ENCODE measurements at regions not wholly inside any gene's neighbourhood (a gene's known extent, or its start where the extent isn't known, plus 50 kb on each side); places are given as distances from the start of the nearest gene placed in this dataset.

DNA sequence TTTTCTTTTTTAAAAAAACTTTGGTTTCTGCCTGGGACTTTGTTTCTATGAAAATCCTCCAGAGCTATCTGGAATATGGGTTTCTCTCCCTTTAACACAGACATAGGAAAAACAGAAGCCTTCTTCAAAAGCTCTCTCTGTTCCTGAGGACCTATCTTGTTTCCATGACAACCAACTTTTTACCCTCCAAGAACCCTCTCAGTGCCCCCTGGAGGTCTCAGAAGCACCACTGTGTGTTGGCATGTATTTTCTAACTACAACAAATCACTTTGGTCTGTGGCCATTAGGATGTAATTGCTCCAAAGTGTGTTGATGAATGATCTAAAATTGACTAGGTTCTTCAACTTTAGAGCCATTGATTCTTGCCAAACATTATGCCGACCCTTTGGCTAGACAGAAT, 1331.6 kb downstream of the ADGRL3 start:
- peaks cover 0 to 1% of the 10 kb centered on the region in 2 donors for H3K9me3 ChIP-seq (ENCODE audit: control insufficient read depth in 2 of 2, insufficient read depth in 1 of 2, low read length in 1 of 2)
- DNase-seq (ENCODE audit: low read depth in 6 of 9, low spot score in 9 of 9), result no peak
- 97% methylated on average over 1 of the region's 1 CpG for WGBS
- no peak overlapping the region for H3K4me3 ChIP-seq (ENCODE audit: low read length in 2 of 2)
- no peak overlapping the region for H3K27ac ChIP-seq (ENCODE audit: low read depth in 1 of 2, low read length in 1 of 2)
- no peaks in the 10 kb centered on the region for H3K36me3 ChIP-seq (ENCODE audit: control insufficient read depth in 2 of 2, insufficient read depth in 2 of 2, low read length in 1 of 2)
- H3K4me1 ChIP-seq (ENCODE audit: control insufficient read depth in 2 of 2, insufficient read depth in 2 of 2, low read length in 2 of 2), result no peaks in the 10 kb centered on the region
- no peaks in the 10 kb centered on the region for H3K27me3 ChIP-seq (ENCODE audit: control insufficient read depth in 2 of 2, insufficient read depth in 1 of 2, low read length in 1 of 2)

- H3K4me3 ChIP-seq (ENCODE audit: low read length in 2 of 2), result no peak overlapping the region
- no peak overlapping the region for H3K27ac ChIP-seq (ENCODE audit: low read depth in 1 of 2, low read length in 1 of 2)
- no peaks in the 10 kb centered on the region for H3K4me1 ChIP-seq (ENCODE audit: control insufficient read depth in 2 of 2, insufficient read depth in 2 of 2, low read length in 2 of 2)
- no peaks in the 10 kb centered on the region for H3K27me3 ChIP-seq (ENCODE audit: control insufficient read depth in 2 of 2, insufficient read depth in 1 of 2, low read length in 1 of 2)
- H3K36me3 ChIP-seq (ENCODE audit: control insufficient read depth in 2 of 2, insufficient read depth in 2 of 2, low read length in 1 of 2), result no peaks in the 10 kb centered on the region
- H3K9me3 ChIP-seq (ENCODE audit: control insufficient read depth in 2 of 2, insufficient read depth in 1 of 2, low read length in 1 of 2), result peaks cover 0 to 6% of the 10 kb centered on the region in 2 donors
- WGBS, result 64% methylated on average over 1 of the region's 1 CpG
- DNase-seq (ENCODE audit: low read depth in 6 of 9, low spot score in 9 of 9), result no peak
These were observed 1331.1 kb downstream of the ADGRL3 start for GRCh38 chr4:62531264-62531663.

DNA sequence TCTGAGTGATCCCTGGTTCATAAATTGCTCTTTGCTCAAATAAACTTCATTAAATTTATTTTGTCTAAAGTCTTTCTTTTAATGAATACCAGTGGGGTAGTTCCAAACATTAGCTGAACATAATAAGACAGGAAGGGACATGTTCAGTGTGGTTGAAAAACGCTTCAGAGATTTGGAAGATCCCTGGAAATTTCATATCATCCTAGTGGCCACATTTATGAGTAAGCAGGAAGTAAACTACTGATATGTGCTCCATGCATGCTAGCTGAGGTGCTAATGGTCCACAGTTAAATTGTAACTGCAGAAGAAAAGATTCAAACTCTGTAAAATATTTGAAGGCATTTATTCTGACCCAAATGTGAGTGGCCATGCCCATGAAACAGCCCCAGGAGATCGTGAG, 1328.7 kb downstream of the ADGRL3 start:
- Histone ChIP-seq H3K27ac (ENCODE audit: low read depth in 1 of 2, low read length in 1 of 2) (no peak overlapping the region), H3K27me3 (ENCODE audit: control insufficient read depth in 2 of 2, insufficient read depth in 1 of 2, low read length in 1 of 2) (no peaks in the 10 kb centered on the region)
- 70% methylated on average over 2 of the region's 2 CpGs for WGBS

GRCh38 chr4:62526671-62527070, 1326.5 kb downstream of the ADGRL3 start:
- no peaks in the 10 kb centered on the region for H3K4me1 ChIP-seq (ENCODE audit: control insufficient read depth in 2 of 2, insufficient read depth in 2 of 2, low read length in 2 of 2)
- H3K36me3 ChIP-seq (ENCODE audit: control insufficient read depth in 2 of 2, insufficient read depth in 2 of 2, low read length in 1 of 2), result no peaks in the 10 kb centered on the region
- H3K27me3 ChIP-seq (ENCODE audit: control insufficient read depth in 2 of 2, insufficient read depth in 1 of 2, low read length in 1 of 2), result no peaks in the 10 kb centered on the region
- 93% methylated on average over 12 of the region's 12 CpGs for WGBS
- no peak overlapping the region for H3K4me3 ChIP-seq (ENCODE audit: low read length in 2 of 2)
- no peak overlapping the region for H3K27ac ChIP-seq (ENCODE audit: low read depth in 1 of 2, low read length in 1 of 2)
- DNase-seq (ENCODE audit: low read depth in 6 of 9, low spot score in 9 of 9), result no peak
- H3K9me3 ChIP-seq (ENCODE audit: control insufficient read depth in 2 of 2, insufficient read depth in 1 of 2, low read length in 1 of 2), result peaks cover 0 to 20% of the 10 kb centered on the region in 2 donors

More for the DNA sequence above, 1328.7 kb downstream of the ADGRL3 start:
- Histone ChIP-seq H3K4me3 (ENCODE audit: low read length in 2 of 2) (no peak overlapping the region), H3K4me1 (ENCODE audit: control insufficient read depth in 2 of 2, insufficient read depth in 2 of 2, low read length in 2 of 2) (no peaks in the 10 kb centered on the region), H3K36me3 (ENCODE audit: control insufficient read depth in 2 of 2, insufficient read depth in 2 of 2, low read length in 1 of 2) (no peaks in the 10 kb centered on the region), H3K9me3 (ENCODE audit: control insufficient read depth in 2 of 2, insufficient read depth in 1 of 2, low read length in 1 of 2) (peaks cover 0 to 16% of the 10 kb centered on the region in 2 donors)
- DNase-seq (ENCODE audit: low read depth in 6 of 9, low spot score in 9 of 9), result no peak

GRCh38 chr4:62523256-62523655, 1323.1 kb downstream of the ADGRL3 start:
- Histone ChIP-seq H3K36me3 (ENCODE audit: control insufficient read depth in 2 of 2, insufficient read depth in 2 of 2, low read length in 1 of 2) (no peaks in the 10 kb centered on the region), H3K27me3 (ENCODE audit: control insufficient read depth in 2 of 2, insufficient read depth in 1 of 2, low read length in 1 of 2) (no peaks in the 10 kb centered on the region), H3K9me3 (ENCODE audit: control insufficient read depth in 2 of 2, insufficient read depth in 1 of 2, low read length in 1 of 2) (peaks cover 0 to 20% of the 10 kb centered on the region in 2 donors), H3K4me1 (ENCODE audit: control insufficient read depth in 2 of 2, insufficient read depth in 2 of 2, low read length in 2 of 2) (no peaks in the 10 kb centered on the region), H3K27ac (ENCODE audit: low read depth in 1 of 2, low read length in 1 of 2) (no peak overlapping the region), H3K4me3 (ENCODE audit: low read length in 2 of 2) (no peak overlapping the region)
- DNase-seq (ENCODE audit: low read depth in 6 of 9, low spot score in 9 of 9), result no peak

DNA sequence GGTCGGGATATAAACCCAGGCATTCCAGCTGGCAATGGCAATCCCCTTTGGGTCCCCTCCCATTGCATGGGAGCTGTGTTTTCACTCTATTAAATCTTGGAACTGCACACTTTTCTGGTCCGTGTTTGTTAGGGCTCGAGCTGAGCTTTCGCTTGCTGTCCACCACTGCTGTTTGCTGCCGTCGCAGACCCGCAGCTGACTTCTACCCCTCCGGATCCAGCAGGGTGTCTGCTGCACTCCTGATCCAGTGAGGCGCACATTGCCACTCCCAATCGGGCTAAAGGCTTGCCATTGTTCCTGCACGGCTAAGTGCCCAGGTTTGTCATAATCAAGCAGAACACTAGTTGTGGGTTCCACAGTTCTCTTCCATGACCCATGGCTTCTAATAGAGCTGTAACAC, 1322.1 kb downstream of the ADGRL3 start:
- 97% methylated on average over 11 of the region's 11 CpGs for WGBS
- no peak for DNase-seq (ENCODE audit: low read depth in 6 of 9, low spot score in 9 of 9)

DNA sequence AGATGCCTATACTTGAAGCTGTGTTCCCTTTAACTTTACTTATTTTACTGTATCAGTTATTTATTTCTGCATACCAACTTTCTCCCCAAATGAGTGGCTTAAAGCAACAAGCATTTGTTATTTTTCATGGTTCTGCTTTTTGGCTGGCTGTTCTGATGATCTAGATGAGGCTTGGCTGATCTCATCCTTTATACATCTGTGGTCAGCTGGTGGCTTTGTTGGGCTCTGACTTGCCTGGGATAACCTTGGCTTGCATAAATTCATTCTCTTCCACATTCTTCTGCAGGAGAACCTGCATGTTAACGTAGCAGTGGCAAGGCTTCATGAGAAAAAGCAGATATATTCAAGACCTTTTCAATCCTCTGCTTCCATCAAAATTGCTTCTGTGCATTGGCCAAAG, 1317.6 kb downstream of the ADGRL3 start:
- WGBS, result 29% methylated on average over 1 of the region's 1 CpG
- no peaks in the 10 kb centered on the region for H3K36me3 ChIP-seq (ENCODE audit: control insufficient read depth in 2 of 2, insufficient read depth in 2 of 2, low read length in 1 of 2)
- H3K9me3 ChIP-seq (ENCODE audit: control insufficient read depth in 2 of 2, insufficient read depth in 1 of 2, low read length in 1 of 2), result peaks cover 0 to 5% of the 10 kb centered on the region in 2 donors
- no peak overlapping the region for H3K4me3 ChIP-seq (ENCODE audit: low read length in 2 of 2)
- no peaks in the 10 kb centered on the region for H3K27me3 ChIP-seq (ENCODE audit: control insufficient read depth in 2 of 2, insufficient read depth in 1 of 2, low read length in 1 of 2)
- H3K27ac ChIP-seq (ENCODE audit: low read depth in 1 of 2, low read length in 1 of 2), result no peak overlapping the region
- H3K4me1 ChIP-seq (ENCODE audit: control insufficient read depth in 2 of 2, insufficient read depth in 2 of 2, low read length in 2 of 2), result no peaks in the 10 kb centered on the region
- DNase-seq (ENCODE audit: low read depth in 6 of 9, low spot score in 9 of 9), result no peak

More for the DNA sequence above, 1322.1 kb downstream of the ADGRL3 start:
- Histone ChIP-seq H3K36me3 (ENCODE audit: control insufficient read depth in 2 of 2, insufficient read depth in 2 of 2, low read length in 1 of 2) (no peaks in the 10 kb centered on the region), H3K4me3 (ENCODE audit: low read length in 2 of 2) (no peak overlapping the region), H3K4me1 (ENCODE audit: control insufficient read depth in 2 of 2, insufficient read depth in 2 of 2, low read length in 2 of 2) (no peaks in the 10 kb centered on the region), H3K27ac (ENCODE audit: low read depth in 1 of 2, low read length in 1 of 2) (no peak overlapping the region), H3K9me3 (ENCODE audit: control insufficient read depth in 2 of 2, insufficient read depth in 1 of 2, low read length in 1 of 2) (peaks cover 0 to 20% of the 10 kb centered on the region in 2 donors), H3K27me3 (ENCODE audit: control insufficient read depth in 2 of 2, insufficient read depth in 1 of 2, low read length in 1 of 2) (no peaks in the 10 kb centered on the region)

- 36% methylated on average over 2 of the region's 2 CpGs for WGBS
These were observed 1313.2 kb downstream of the ADGRL3 start for GRCh38 chr4:62513306-62513705.

DNA sequence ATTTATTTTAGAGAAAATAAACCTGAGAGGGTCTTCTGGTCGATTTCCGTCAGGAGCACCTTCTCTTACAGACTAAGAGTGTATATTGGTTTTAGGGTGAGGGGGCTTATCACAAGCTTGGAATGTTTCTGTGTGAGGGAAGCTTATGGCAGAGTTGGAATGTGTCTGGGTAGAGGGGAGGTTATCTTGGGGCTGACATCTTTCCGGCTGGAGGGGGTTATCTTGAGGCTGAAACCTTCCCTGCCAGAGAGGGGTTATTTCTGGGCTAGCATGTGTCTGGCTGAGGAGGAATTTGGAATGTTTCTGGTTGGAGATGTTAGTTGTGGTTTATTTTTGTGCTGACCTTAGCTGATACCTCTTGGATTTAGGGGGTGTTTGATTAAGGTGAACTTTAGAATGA, 1312.1 kb downstream of the ADGRL3 start:
- H3K27me3 ChIP-seq (ENCODE audit: control insufficient read depth in 2 of 2, insufficient read depth in 1 of 2, low read length in 1 of 2), result no peaks in the 10 kb centered on the region
- H3K27ac ChIP-seq (ENCODE audit: low read depth in 1 of 2, low read length in 1 of 2), result no peak overlapping the region
- WGBS, result 94% methylated on average over 3 of the region's 3 CpGs

More at GRCh38 chr4:62513306-62513705, 1313.2 kb downstream of the ADGRL3 start:
- no peak overlapping the region for H3K4me3 ChIP-seq (ENCODE audit: low read length in 2 of 2)
- DNase-seq (ENCODE audit: low read depth in 6 of 9, low spot score in 9 of 9), result no peak
- peaks cover 0 to 3% of the 10 kb centered on the region in 2 donors for H3K9me3 ChIP-seq (ENCODE audit: control insufficient read depth in 2 of 2, insufficient read depth in 1 of 2, low read length in 1 of 2)
- H3K4me1 ChIP-seq (ENCODE audit: control insufficient read depth in 2 of 2, insufficient read depth in 2 of 2, low read length in 2 of 2), result no peaks in the 10 kb centered on the region
- H3K36me3 ChIP-seq (ENCODE audit: control insufficient read depth in 2 of 2, insufficient read depth in 2 of 2, low read length in 1 of 2), result no peaks in the 10 kb centered on the region
- H3K27me3 ChIP-seq (ENCODE audit: control insufficient read depth in 2 of 2, insufficient read depth in 1 of 2, low read length in 1 of 2), result no peaks in the 10 kb centered on the region
- H3K27ac ChIP-seq (ENCODE audit: low read depth in 1 of 2, low read length in 1 of 2), result no peak overlapping the region

DNA sequence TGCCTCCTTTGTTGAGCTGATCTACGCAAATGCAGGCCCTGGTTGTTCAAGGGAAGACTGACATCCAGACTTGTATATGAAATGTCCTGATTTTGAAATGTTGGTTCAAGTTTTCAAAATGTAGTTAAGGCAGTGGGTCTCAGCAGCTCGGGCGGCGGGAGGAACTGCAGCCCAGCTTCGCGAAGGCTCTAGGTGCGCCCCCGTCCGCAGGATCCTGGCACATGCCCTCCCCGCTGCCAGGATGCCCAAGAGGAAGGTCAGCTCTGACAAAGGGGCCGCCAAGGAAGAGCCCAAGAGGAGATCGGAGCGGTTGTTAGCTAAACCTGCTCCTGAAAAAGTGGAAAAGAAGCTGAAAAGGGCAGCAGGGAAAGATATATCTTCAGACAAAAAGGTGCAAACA, 1310.1 kb downstream of the ADGRL3 start:
- no peak overlapping the region for H3K4me3 ChIP-seq (ENCODE audit: low read length in 2 of 2)
- no peak overlapping the region for H3K27ac ChIP-seq (ENCODE audit: low read depth in 1 of 2, low read length in 1 of 2)
- H3K36me3 ChIP-seq (ENCODE audit: control insufficient read depth in 2 of 2, insufficient read depth in 2 of 2, low read length in 1 of 2), result no peaks in the 10 kb centered on the region
- 96% methylated on average over 13 of the region's 13 CpGs for WGBS
- no peak for DNase-seq (ENCODE audit: low read depth in 6 of 9, low spot score in 9 of 9)
- H3K9me3 ChIP-seq (ENCODE audit: control insufficient read depth in 2 of 2, insufficient read depth in 1 of 2, low read length in 1 of 2), result peaks cover 0 to 3% of the 10 kb centered on the region in 2 donors
- no peaks in the 10 kb centered on the region for H3K27me3 ChIP-seq (ENCODE audit: control insufficient read depth in 2 of 2, insufficient read depth in 1 of 2, low read length in 1 of 2)
- no peaks in the 10 kb centered on the region for H3K4me1 ChIP-seq (ENCODE audit: control insufficient read depth in 2 of 2, insufficient read depth in 2 of 2, low read length in 2 of 2)

More for the DNA sequence above, 1312.1 kb downstream of the ADGRL3 start:
- Histone ChIP-seq H3K9me3 (ENCODE audit: control insufficient read depth in 2 of 2, insufficient read depth in 1 of 2, low read length in 1 of 2) (peaks cover 0 to 3% of the 10 kb centered on the region in 2 donors), H3K4me1 (ENCODE audit: control insufficient read depth in 2 of 2, insufficient read depth in 2 of 2, low read length in 2 of 2) (no peaks in the 10 kb centered on the region), H3K36me3 (ENCODE audit: control insufficient read depth in 2 of 2, insufficient read depth in 2 of 2, low read length in 1 of 2) (no peaks in the 10 kb centered on the region), H3K4me3 (ENCODE audit: low read length in 2 of 2) (no peak overlapping the region)
- no peak for DNase-seq (ENCODE audit: low read depth in 6 of 9, low spot score in 9 of 9)

Measured in thymus (tissue), 11 donors.